Activated naive CD4-positive, alpha-beta T cell treated with anti-CD3 and anti-CD28 coated beads, Interleukin-2, amount 50 U/mL, for 16 hours (primary cell): ENCODE measurements at regions not wholly inside any gene's neighbourhood (a gene's known extent, or its start where the extent isn't known, plus 50 kb on each side); places are given as distances from the start of the nearest gene placed in this dataset.
"Not testable (repeated sequence)": the region's sequence is repeated elsewhere in the genome, so short reads cannot be mapped to it uniquely, and the experiment has no call there.

Source experiments
- DNase-seq: peaks from one replicate; pipeline ENCODE4 v3.0.0-alpha.2; 2020

DNA sequence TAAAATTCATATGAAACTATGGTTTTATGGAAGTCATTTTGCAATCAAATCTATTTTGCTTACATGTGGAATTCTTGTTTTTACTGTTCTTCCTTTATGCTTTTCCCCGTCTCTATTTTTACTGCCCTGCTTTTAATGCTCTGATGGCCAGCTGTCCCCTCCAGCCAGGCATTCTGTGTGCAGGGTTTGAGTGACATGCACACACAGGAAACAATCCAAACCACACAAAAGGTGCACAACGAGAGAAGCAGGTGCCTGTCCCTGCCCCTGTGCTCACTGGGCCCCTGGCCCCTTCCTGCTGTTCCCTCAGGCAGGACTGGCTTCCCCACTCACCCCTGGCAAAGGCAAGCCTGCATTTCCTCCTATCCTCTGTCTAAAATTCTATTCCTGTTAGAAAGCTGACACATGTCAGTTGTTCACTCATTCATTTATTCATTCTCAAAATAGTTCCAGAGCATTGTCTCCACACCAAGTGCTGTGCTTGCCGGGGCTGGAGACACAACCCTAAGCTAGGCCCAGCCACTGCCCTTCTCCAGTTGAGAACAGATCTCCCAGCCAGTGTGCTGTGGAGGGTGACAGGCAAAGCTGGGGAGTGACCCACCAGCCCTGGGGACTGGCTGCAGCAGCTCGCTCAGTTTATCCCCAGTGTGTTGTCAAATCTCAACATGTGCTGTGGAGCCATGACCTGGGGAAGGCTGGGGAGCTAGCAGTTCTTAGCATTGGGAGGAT is 346.3 kb downstream of the FBXW7 start:
- no peak for DNase-seq

DNA sequence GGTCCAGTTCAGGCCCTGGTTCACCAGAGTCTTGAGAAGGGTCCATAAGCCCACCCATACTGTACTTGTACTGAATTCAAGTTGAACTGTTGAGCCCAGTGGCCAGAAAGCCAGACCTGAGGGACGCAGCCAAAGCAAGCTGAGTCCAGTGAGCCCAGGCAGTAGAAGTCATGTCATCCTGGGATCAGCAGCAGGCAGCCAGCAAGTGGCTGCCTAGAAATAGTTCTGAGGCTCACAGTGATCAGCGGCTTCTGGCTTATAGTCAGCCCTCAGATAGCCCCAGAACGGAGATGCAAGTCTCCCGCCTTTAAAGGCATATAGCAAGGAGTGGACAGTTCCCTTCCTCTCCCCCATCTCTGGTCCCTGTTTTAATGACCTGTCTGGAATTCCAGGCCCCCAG is 347.1 kb downstream of the FBXW7 start:
- DNase-seq: no peak

DNA sequence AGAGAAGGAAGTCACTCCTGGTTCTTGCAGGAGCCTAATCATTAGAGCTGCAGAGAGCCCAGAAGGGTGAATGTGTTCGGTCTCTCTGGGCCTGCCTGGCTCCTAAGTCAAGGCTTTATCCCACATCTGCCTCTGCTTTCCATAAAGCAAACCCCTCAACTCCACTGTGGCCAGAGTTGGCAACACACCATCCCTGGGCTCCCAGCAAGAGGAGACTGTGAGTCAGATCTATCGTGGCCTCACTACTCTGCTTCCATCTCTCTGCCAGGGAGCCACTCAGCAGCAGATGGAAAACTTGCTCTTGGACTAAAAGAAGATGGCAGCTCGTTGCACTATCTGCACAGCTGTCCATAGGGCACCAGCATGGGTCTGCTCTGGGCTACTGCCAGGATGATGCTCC is 348.2 kb downstream of the FBXW7 start:
- no peak for DNase-seq

DNA sequence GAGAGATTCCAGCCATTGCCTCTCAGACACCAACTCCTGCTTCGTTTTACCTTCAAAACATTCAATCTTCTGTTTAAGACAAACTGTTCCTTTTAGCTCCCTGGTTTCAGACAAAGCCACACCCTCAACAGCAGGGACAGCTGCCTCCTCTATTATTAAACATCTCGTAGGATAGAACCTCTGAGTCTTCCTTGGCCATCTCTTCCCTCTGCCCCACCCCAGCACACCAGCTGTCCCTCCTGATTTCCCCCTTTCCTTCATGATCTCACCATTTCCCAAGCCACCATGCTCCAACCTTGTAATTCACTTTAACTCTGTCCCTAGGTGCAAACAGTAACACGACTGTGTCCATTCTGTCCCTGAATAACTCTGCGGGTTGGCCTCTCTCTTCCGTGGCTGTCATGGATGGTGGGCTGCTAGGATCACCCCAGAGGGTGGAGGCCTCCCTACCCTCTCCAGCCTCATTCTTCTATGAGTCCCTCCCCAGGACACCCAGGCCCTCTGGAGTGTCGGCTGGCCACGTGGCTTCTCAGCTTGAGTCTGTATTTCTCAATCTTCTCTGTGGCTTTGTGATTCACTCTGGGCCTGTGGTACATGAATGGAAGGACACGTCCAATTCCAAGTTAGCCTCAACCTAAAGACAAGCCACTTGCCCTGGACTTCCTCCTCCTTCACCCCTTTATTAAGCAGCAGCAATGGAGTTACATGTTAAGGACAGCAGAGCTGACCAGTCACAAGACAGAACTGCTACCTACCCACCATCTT is 349.9 kb downstream of the FBXW7 start:
- no peak for DNase-seq

DNA sequence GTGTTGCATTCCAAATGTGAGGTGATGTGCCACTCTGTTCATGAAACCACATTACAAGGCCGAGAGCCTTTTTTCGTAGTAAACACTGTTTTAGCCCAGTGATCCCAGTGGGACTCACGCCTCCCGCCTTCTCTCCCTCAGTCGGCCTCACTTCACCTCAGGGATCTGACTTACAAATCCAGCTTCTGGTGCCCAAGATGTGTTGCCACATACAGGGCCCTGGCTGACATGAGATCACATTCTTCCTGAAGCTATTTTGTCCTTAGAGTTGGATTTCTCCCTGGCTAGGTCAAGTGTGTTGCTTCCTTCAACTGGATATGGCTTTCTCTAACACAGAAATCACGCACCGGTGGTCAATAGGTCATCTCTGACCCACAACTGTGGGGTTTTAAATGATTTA is 354.7 kb downstream of the FBXW7 start:
- DNase-seq: no peak

DNA sequence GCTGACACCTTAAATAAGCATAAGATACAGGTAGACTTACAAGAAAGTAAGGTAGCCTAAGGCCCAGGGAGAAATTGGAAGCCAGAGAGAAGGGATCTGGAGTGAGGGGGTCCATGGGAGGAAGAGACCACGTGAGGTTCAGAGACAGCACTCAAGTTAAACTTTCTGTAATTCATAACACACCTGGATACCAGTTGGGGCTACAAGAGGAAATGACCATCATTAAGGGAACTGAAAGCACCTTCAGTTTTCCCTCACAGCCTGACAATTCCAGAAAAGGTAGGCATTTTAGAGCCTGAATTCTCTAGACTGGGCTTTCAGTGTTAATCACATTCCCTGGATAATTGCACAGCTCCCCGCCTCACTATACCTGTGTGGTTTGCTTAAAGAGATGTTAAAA is 355.5 kb downstream of the FBXW7 start:
- no peak for DNase-seq

DNA sequence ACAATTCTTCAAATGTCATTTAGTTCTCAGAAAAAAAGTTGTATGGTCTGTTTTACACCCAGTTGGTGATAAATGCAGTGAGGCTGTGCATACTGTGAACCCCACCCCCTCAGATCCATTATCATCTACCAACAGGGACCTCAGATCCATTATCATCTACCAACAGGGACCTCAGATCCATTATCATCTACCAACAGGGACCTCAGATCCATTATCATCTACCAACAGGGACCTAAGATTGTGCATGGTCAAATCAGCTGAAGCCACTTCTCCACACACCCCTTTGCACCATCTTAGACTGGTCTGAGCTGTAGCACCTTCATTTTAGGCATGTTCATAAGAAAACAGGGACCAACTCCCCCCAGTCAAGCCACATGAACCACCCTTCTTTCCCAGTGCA is 358.4 kb downstream of the FBXW7 start:
- DNase-seq: not testable (repeated sequence)

DNA sequence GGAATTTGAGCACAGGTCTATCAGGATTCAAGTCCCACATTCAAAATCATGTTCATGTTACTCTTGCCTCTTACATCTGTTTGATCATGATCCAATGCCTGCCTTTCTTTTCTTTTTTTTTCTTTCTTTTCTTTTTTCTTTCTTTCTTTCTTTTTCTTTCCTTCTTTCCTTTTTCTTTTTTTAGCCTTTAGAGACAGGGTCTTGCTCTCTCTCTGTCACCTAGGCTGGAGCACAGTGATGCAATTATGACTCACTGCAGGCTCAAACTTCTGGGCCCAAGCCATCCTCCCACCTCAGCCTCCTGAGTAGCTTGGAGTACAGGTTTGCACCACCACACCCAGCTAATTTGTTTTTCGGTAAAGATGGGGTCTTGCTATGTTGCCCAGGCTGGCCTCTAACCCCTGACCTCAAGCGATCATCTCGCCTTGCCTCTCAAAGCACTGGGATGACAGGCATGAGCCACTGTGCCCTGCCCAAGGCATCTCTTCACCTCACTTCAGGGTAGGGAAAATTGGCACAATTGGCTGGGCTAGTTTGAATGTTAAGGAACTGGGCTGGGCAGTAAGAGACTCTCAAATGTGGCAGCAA is 359.2 kb downstream of the FBXW7 start:
- no peak for DNase-seq

DNA sequence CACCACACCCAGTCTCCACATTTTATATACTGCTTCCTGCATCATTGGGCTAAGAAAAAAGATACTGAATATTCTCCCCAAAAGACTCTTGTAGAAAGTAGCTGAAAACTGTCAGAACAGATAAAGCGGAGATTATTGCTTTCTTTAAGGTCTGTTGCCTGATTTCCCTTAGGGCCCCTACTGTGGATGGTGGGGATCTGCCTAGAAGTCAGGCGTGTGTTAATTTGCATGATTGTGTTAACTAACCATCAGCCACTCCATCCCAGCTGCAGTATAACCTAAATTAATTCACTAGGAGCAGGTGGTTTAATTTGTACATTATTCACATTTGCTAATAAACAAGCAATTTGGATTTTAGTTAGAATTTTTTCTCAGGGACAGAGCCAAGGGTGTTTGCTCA is 360.3 kb downstream of the FBXW7 start:
- DNase-seq: no peak

DNA sequence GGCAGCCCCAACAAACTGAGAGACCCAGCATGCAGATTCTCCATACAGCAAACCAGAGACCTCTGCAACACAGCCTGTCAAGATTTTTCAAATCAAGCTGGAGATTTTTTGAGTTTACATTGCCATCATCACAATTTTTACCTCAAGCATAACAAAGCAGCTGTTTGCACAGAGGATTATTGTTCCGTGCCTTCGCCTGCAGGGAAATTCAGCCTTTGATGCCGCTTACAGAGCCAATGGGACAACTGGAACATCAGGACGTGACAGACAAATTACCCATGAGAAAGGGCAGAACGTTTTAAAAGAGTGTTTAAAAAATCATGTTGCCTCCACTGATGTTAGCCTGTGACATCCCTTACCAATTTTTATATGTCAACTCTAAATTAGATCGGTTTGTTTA is 363.7 kb downstream of the FBXW7 start:
- no peak for DNase-seq

DNA sequence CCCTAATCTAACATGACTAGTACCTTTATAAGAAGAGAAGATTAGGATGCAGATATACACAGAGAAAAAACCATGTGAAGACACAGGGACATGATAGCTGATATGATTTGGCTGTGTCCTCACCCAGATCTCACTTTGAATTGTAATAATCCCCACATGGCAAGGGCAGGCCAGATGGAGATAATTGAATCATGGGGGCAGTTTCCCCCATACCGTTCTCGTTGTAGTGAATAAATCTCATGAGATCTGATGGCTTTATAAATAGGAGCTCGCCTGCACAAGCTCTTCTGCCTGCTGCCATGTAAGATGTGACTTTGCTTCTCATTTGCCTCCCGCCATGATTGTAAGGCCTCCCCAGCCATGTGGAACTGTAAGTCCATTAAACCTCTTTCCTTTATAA is 364.3 kb downstream of the FBXW7 start:
- DNase-seq: no peak

DNA sequence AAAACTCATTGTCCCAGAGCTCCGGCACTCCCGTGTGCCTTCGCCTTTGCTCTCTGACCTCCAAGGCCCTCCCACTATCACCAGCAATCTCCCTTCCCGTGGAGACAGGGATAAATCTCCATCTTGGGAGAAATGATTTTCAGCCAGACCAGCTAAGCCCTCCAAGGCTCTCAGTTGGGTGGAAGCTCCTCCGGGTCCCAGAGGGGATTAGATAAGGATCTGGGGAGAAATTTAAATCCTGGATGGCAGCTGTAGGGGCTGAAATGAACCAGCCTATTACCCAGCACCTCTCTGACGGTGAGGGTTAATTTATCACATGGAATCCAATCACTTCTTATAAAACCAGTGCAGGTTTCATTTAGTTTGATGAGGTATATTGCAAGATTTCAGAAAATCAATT is 366.2 kb downstream of the FBXW7 start:
- DNase-seq: no peak

DNA sequence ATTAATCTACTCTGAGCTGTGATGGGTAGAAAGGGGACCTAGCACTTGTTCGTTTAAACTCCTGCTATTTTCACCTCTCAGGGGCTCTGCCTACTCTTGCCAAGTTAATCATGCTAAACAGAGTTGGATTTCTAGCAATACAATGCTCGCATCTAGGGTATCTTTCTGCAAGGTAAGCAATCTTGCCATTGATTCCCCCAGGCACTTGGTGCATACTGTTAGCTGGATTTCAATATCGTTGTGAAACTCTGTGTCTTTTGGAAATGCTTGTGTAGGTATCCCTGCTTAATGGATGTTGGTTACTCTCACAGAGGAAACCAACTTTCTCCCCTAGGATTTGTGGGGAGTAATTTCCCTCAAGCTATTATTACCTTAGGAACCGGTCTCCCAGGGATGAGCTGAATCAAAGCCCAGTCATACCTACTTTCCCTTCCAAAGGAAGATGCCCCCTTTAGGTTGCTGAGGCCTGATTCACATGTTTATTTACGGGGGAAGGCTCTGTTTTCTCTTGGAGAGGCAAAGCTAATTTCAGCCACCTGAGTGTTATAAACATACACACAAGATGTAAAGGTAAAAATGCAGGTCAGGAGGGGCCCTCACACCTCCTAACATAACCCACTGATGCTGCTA is 366.8 kb downstream of the FBXW7 start:
- no peak for DNase-seq

DNA sequence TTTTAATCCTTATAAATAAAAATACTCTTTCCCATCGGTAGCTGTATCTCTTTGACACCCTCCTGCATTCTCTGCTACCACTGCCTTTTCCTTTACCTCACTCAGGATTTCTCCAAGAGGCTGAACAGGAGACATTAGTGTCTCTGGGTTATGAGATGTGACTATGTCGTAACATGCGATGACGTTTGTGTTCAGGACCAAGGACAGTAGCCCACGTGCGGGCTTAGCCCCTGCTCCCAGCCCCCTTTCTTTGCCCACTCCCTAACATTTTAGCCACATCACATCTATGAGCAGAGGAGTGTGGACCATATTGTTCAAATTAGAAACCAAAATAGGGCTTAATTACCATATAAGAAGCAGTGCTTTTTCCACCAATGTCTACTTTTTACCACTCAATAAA is 369.3 kb downstream of the FBXW7 start:
- DNase-seq: no peak

DNA sequence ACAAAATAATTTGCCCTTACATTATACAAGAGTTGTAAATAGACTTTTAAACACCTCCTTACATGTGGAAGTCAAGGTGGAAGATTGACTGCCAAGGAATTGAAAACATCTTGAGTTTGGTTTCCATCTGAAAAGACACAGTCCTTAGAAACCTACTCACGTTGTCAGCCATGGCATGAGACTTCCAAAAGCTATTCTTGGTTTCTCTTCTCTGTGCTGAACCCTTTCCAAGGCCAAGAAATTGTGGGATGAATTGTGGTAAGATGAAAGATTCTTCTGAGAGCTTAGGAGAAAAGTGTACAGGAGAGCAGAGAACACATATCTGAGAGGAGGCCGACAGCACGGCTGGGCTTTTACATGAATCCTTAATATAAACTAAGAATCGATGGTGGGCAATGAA is 370.0 kb downstream of the FBXW7 start:
- DNase-seq: no peak

DNA sequence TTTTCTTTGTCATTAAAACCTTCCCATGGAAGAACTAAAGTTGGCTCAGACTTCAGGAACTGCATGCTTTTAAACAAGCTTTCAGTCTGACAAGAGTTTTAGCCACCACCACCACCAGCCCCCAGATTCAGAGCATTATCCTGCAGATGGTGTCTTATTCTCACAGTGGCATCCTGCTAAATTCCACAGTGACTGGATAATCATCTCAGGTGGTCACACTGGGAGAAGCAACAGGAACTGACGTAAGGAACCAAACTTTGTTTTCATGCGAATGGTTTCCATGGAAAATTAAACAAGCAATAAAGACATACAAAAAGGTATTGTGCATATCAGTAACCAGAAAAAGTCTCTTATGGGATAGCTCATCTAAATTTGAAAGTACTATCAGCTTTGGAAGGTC is 370.7 kb downstream of the FBXW7 start:
- DNase-seq: no peak

DNA sequence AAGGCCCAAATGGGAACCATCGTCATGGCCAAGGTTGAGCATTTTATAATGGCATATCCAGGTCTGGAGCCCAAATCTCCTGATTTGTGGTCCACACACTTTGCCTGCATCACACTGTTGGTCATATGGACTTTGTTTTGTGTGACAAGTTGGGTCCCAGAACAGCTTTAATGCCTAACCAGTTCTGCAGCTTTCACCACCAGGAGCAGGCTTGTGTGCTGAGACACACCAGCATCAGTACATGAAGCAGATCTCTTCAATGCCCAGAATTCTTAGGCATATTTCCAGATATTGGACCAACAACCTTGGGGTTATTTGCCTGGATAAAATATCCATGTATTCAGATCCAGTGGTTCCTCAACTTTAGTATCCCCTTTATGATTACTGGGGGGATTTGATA is 371.3 kb downstream of the FBXW7 start:
- DNase-seq: no peak

DNA sequence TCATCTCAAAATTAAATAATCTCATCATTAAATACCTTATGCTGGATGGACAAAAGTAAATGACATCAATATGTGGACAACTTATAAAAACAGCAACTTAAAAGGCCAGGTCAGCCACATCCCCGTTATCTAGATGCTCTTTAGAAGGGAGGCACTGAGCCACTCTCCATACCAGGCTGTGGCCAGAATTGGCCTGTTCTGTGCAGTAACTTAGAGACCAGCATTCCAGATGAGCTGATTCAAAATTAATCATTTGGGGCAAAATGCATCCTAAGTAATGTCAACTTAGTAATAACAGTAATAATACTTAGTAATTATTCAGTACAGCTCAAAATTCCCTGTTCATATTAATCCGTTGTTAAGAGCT is 373.6 kb downstream of the FBXW7 start:
- DNase-seq: no peak

DNA sequence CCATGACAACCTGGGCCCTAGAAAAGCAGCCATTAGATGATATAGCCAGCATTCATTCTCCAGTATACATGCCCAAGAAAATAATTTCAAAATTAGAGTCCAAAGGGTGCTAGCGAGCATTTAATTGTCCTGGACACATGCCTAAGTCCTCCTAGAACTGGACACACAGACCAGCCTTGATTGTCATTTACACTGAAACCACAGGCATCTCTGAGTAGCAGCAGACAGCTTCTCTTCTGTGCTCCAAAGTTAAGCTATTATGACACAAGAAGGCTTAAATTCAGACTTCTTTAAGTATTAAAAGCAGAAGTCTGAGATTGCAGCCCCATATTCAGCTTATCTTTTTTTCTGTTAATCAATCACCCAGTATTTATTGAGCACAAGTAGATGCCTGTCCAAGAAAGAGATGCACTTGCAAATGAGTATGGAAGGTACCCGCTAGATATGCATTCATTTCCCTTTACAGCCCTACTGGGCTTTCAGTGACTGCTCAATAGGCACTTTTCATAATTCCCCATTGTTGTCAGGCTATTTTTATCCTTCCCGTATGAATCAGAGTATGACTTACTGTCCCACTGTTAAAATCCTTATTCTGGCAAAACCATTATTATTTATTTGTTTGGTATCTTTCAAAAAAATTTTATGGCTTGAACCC is 374.1 kb downstream of the FBXW7 start:
- no peak for DNase-seq

DNA sequence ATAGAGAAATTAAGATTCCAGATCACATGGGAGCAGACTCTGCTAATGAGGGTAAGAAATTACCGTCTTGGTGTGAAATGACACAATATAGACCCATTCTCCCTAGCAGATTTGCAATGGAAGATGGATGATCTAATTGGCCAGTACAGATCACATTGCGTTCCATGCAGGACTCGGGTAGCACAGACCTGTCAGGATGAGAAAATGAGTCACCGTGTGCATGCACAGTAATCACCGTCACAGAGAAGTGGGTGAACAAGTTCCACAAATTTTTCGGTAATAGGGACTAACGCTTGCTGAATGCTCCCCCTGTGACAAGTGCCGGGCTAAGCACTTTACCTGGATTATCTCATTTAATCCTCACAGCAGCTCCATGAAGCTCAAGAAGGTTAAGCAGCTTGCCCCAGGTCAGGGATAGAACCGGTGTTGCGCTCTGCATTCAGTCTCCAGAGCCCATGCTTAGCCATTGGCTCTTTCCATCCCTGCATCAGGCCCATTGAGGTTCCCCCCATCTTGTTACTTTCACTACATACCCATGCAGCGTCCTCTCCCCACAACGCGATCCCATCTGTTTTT is 375.6 kb downstream of the FBXW7 start:
- no peak for DNase-seq

DNA sequence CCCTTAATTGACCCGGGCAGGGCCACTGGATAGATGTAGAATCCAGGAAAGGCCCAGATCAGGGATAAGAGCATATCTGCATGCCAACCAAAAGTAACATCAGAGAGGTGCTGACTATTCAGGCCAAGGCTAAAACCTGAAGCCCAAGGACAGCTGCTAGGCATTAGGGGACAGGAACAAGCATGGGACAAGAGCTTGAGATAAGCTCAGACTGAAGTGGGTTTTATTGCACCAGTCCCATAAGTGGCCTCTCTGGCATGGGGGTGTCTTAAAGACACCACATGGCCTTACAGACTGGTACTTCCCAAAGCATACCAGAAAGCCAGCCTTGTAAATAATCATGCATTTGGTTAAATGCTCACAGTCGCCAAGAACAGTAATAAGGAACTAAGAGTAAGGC is 376.1 kb downstream of the FBXW7 start:
- DNase-seq: no peak

DNA sequence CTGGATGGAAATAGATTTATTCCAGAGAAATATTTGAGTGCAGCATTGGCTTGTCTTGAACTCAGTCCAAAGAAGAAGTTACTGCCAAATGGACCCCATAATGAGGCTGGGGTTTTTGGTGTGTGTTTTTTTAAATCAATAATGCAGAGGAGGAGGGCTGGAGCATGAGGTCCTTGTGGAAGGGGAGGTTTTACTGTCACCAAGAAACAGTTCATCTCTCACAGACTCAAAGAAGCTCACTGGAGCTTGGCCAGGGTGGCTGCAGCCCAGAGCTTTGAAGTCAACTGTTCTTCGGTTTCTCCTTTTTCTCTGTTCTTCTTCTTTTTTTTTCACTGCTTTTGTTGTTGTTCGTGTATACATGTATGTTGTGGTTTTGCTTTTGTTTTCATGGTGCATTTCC is 377.7 kb downstream of the FBXW7 start:
- no peak for DNase-seq

DNA sequence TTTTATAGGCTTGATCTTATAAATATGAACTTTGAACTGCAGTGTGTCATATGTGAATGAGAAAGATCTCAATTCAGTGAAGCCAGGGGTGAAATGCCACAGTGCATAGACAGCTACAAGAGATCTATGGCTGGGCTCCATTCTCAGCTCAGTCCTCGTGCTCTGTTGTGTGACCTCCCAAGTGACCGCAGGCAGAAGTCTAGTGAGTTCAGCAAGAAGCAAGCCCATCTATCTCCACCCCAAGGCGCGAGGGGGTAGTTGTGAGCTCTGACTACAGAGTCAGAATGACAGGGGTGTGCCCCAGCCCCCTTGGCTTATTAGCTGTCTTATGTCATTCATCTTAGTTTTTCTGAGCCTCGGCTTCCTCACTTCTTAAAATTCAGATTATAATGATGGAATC is 378.3 kb downstream of the FBXW7 start:
- DNase-seq: no peak
